RWPE1 (cell line): ENCODE measurements at regions not wholly inside any gene's neighbourhood (a gene's known extent, or its start where the extent isn't known, plus 50 kb on each side); places are given as distances from the start of the nearest gene placed in this dataset.
"Not testable (repeated sequence)": the region's sequence is repeated elsewhere in the genome, so short reads cannot be mapped to it uniquely, and the experiment has no call there.

Experiments used
- CTCF ChIA-PET: fragments of 350-600 bp; sonication (Branson Sonifier 250); formaldehyde crosslinking; extraction: SDS; loops from one replicate; lab custom pipeline; 2021; lab: Yijun Ruan, JAX
- POLR2A ChIA-PET: fragments of 400-600 bp; formaldehyde crosslinking; extraction: SDS; loops from one replicate; lab custom pipeline; 2020; ENCODE audit warnings: antibody characterized with exemption; ENCODE audit not compliant: low non-redundant PET; lab: Yijun Ruan, JAX
- DNase-seq: peaks from one replicate; pipeline ENCODE4 v3.0.0; 2012; ENCODE audit warnings: low spot score
- H3K27ac ChIP-seq: fragments of 450-650 bp; 2 replicates; pipeline ENCODE4 v1.5.1; 2017
- CTCF ChIP-seq: fragments of 450-650 bp; conservative IDR thresholded peaks from 2 replicates; pipeline ENCODE4 v1.5.1; 2017; ENCODE audit warnings: low read depth, mild to moderate bottlenecking

- ChIA-PET POLR2A (no interaction called here), CTCF (no interaction called here)
- no peak for TF ChIP-seq CTCF
Observed at GRCh38 chr9:101931756-101932155, 193.3 kb upstream of the GRIN3A start.

GRCh38 chr9:101930783-101931182, 192.3 kb upstream of the GRIN3A start:
- CTCF ChIA-PET = no interaction called here

More at GRCh38 chr9:101931756-101932155, 193.3 kb upstream of the GRIN3A start:
- DNase-seq = no peak
- H3K27ac ChIP-seq = no peak overlapping the region

GRCh38 chr9:101925498-101925897, 187.1 kb upstream of the GRIN3A start:
- DNase-seq = no peak
- no peak overlapping the region for H3K27ac ChIP-seq
- no peak for TF ChIP-seq CTCF
- POLR2A ChIA-PET = no interaction called here
- CTCF ChIA-PET = interaction anchor here (0.8 kb wide), 1 partner anchor 18 kb away, joined by 5 read pairs; no protein-coding TSS in a partner anchor

More at GRCh38 chr9:101930783-101931182, 192.3 kb upstream of the GRIN3A start:
- H3K27ac ChIP-seq = no peak overlapping the region
- DNase-seq = no peak
- TF ChIP-seq CTCF = no peak
- POLR2A ChIA-PET = no interaction called here

GRCh38 chr9:101923451-101923850, 185.0 kb upstream of the GRIN3A start:
- no peak for TF ChIP-seq CTCF
- no peak for DNase-seq
- no peak overlapping the region for H3K27ac ChIP-seq
- ChIA-PET CTCF (interaction anchor here (0.5 kb wide), 1 partner anchor 426 kb away, joined by 6 read pairs; no protein-coding TSS in a partner anchor), POLR2A (no interaction called here)

- CTCF ChIA-PET, H3K27ac ChIP-seq, POLR2A ChIA-PET, DNase-seq: not testable (repeated sequence)
Observed at GRCh38 chr9:101916948-101917347, 178.5 kb upstream of the GRIN3A start.

- TF ChIP-seq CTCF = no peak
- ChIA-PET CTCF (no interaction called here), POLR2A (no interaction called here)
- peak; percentile 53 for DNase-seq
- H3K27ac ChIP-seq = no peak overlapping the region
Observed at GRCh38 chr9:101915482-101915881, 177.0 kb upstream of the GRIN3A start.

GRCh38 chr9:101912698-101913097, 174.3 kb upstream of the GRIN3A start:
- DNase-seq = no peak
- POLR2A ChIA-PET = no interaction called here
- no peak for TF ChIP-seq CTCF
- CTCF ChIA-PET = no interaction called here
- no peak overlapping the region for H3K27ac ChIP-seq
